Hepatocyte (in vitro differentiated cells): ENCODE measurements at regions not wholly inside any gene's neighbourhood (a gene's known extent, or its start where the extent isn't known, plus 50 kb on each side); places are given as distances from the start of the nearest gene placed in this dataset.

Source experiments
- DNase-seq: peaks from one replicate; pipeline ENCODE4 v3.0.0-alpha.2; 2016; ENCODE audit warnings: low spot score
- H2AFZ ChIP-seq: fragments of 200-600 bp; sonication (generic); 2 replicates; pipeline ENCODE4 v1.6.0; 2016; ENCODE audit warnings: antibody characterized with exemption, mild to moderate bottlenecking
- H3K27ac ChIP-seq: fragments of 200-600 bp; sonication (generic); 2 replicates; pipeline ENCODE4 v1.5.1; 2016; ENCODE audit warnings: mild to moderate bottlenecking
- H3K27me3 ChIP-seq: fragments of 200-600 bp; sonication (generic); 2 replicates; pipeline ENCODE4 v1.6.1; 2016
- H3K36me3 ChIP-seq: fragments of 200-600 bp; sonication (generic); replicated peaks from 2 replicates; pipeline ENCODE4 v1.5.1; 2016; ENCODE audit warnings: low read depth; ENCODE audit not compliant: insufficient read depth
- H3K4me1 ChIP-seq: fragments of 200-600 bp; sonication (generic); 2 replicates; pipeline ENCODE4 v1.5.1; 2016; ENCODE audit warnings: mild to moderate bottlenecking, moderate library complexity; ENCODE audit not compliant: insufficient read depth
- H3K4me2 ChIP-seq: fragments of 200-600 bp; sonication (generic); 2 replicates; pipeline ENCODE4 v1.6.0; 2016
- H3K4me3 ChIP-seq: fragments of 200-600 bp; sonication (generic); 2 replicates; pipeline ENCODE4 v1.5.1; 2016; ENCODE audit warnings: mild to moderate bottlenecking
- H3K79me2 ChIP-seq: fragments of 200-600 bp; sonication (generic); 2 replicates; pipeline ENCODE4 v1.6.0; 2017; ENCODE audit warnings: mild to moderate bottlenecking
- H3K9me2 ChIP-seq: fragments of 200-600 bp; sonication (generic); replicated peaks from 2 replicates; pipeline ENCODE4 v1.6.0; 2017; ENCODE audit warnings: mild to moderate bottlenecking; ENCODE audit not compliant: insufficient read depth
- H3K9me3 ChIP-seq: fragments of 200-600 bp; sonication (generic); 2 replicates; pipeline ENCODE4 v1.5.1; 2016; ENCODE audit warnings: low read depth, mild to moderate bottlenecking
- H4K20me1 ChIP-seq: fragments of 200-600 bp; sonication (generic); 2 replicates; pipeline ENCODE4 v1.6.0; 2016; ENCODE audit warnings: mild to moderate bottlenecking; ENCODE audit not compliant: insufficient read depth, poor library complexity, severe bottlenecking
- CTCF ChIP-seq: fragments of 200-600 bp; sonication (generic); IDR thresholded peaks from 2 replicates; pipeline ENCODE4 v1.5.1; 2016; ENCODE audit warnings: antibody characterized with exemption, mild to moderate bottlenecking; ENCODE audit not compliant: poor library complexity
- EZH2 ChIP-seq: fragments of 200-600 bp; sonication (generic); IDR thresholded peaks from 2 replicates; pipeline ENCODE4 v1.6.1; 2016; ENCODE audit warnings: antibody characterized with exemption, mild to moderate bottlenecking, borderline replicate concordance
- EZH2phosphoT487 ChIP-seq: fragments of 200-600 bp; sonication (generic); IDR thresholded peaks from one replicate; pipeline ENCODE4 v1.6.1; 2018; ENCODE audit warnings: antibody characterized with exemption, mild to moderate bottlenecking, low read depth, moderate library complexity; ENCODE audit not compliant: unreplicated experiment, severe bottlenecking
- WGBS: methylation state at CpG from one replicate; pipeline ENCODE4 v1.1.6; 2016; ENCODE audit warnings: low lambda C conversion rate; ENCODE audit errors: missing lambda C conversion rate; 5-methylcytosine and 5-hydroxymethylcytosine counted together

GRCh38 chr11:97973352-97973857 is 1047.3 kb upstream of the CNTN5 start:
- H3K27me3 ChIP-seq: no peaks in the 10 kb centered on the region
- no peaks in the 10 kb centered on the region for H3K4me1 ChIP-seq
- TF ChIP-seq EZH2phosphoT487 (no peak), CTCF (no peak), EZH2 (no peak)
- no peaks in the 10 kb centered on the region for H3K36me3 ChIP-seq
- H2AFZ ChIP-seq: no peak overlapping the region
- no peaks in the 10 kb centered on the region for H4K20me1 ChIP-seq
- H3K79me2 ChIP-seq: no peaks in the 10 kb centered on the region
- no peak overlapping the region for H3K4me3 ChIP-seq
- DNase-seq: no peak
- WGBS: 70% methylated on average over 10 of the region's 10 CpGs
- H3K9me2 ChIP-seq: no peaks in the 10 kb centered on the region
- H3K27ac ChIP-seq: no peak overlapping the region
- H3K4me2 ChIP-seq: no peak overlapping the region
- H3K9me3 ChIP-seq: no peaks in the 10 kb centered on the region

GRCh38 chr11:97974798-97975498 is 1045.8 kb upstream of the CNTN5 start:
- 16% methylated on average over 1 of the region's 1 CpG for WGBS
- H3K27ac ChIP-seq: no peak overlapping the region

GRCh38 chr11:97977726-97978125 is 1043.0 kb upstream of the CNTN5 start:
- Histone ChIP-seq H3K4me2 (no peak overlapping the region), H3K9me2 (no peaks in the 10 kb centered on the region), H3K79me2 (no peaks in the 10 kb centered on the region), H3K4me1 (no peaks in the 10 kb centered on the region), H3K9me3 (no peaks in the 10 kb centered on the region), H3K27ac (no peak overlapping the region), H3K36me3 (no peaks in the 10 kb centered on the region), H4K20me1 (no peaks in the 10 kb centered on the region), H3K4me3 (no peak overlapping the region), H2AFZ (no peak overlapping the region), H3K27me3 (no peaks in the 10 kb centered on the region)
- TF ChIP-seq EZH2 (no peak), CTCF (no peak), EZH2phosphoT487 (no peak)
- no peak for DNase-seq
- WGBS: 66% methylated on average over 1 of the region's 1 CpG

More at GRCh38 chr11:97974798-97975498, 1045.8 kb upstream of the CNTN5 start:
- H3K4me1 ChIP-seq: no peaks in the 10 kb centered on the region
- H2AFZ ChIP-seq: no peak overlapping the region
- H3K36me3 ChIP-seq: no peaks in the 10 kb centered on the region
- no peak for DNase-seq
- H3K27me3 ChIP-seq: no peaks in the 10 kb centered on the region
- H3K9me2 ChIP-seq: no peaks in the 10 kb centered on the region
- H4K20me1 ChIP-seq: no peaks in the 10 kb centered on the region
- no peaks in the 10 kb centered on the region for H3K9me3 ChIP-seq
- no peak overlapping the region for H3K4me2 ChIP-seq
- H3K4me3 ChIP-seq: no peak overlapping the region
- TF ChIP-seq EZH2: no peak
- no peak for TF ChIP-seq CTCF
- no peak for TF ChIP-seq EZH2phosphoT487
- H3K79me2 ChIP-seq: no peaks in the 10 kb centered on the region
